Large intestine (tissue), 3 donors: ENCODE measurements at regions not wholly inside any gene's neighbourhood (a gene's known extent, or its start where the extent isn't known, plus 50 kb on each side); places are given as distances from the start of the nearest gene placed in this dataset.

Source experiments
- DNase-seq, 2 donors: peaks; one replicate each; pipeline versions ENCODE4 v3.0.0 to v3.0.0-alpha.2; 2013
- H3K27ac ChIP-seq: one replicate; pipeline ENCODE4 v1.5.1; 2013; ENCODE audit warnings: low read length
- H3K27me3 ChIP-seq: 2 replicates; pipeline ENCODE4 v1.6.1; 2013; ENCODE audit warnings: low read length; ENCODE audit not compliant: control insufficient read depth, insufficient read depth
- H3K36me3 ChIP-seq: 2 replicates; pipeline ENCODE4 v1.6.1; 2013; ENCODE audit warnings: low read length; ENCODE audit not compliant: control insufficient read depth, insufficient read depth
- H3K4me1 ChIP-seq: one replicate; pipeline ENCODE4 v1.6.1; 2013; ENCODE audit warnings: low read length; ENCODE audit not compliant: control insufficient read depth, insufficient read depth
- H3K4me3 ChIP-seq: one replicate; pipeline ENCODE4 v1.5.1; 2013; ENCODE audit warnings: low read length
- H3K9me3 ChIP-seq: one replicate; pipeline ENCODE4 v1.6.1; 2013; ENCODE audit warnings: mild to moderate bottlenecking, low read depth, low read length, moderate library complexity; ENCODE audit not compliant: control insufficient read depth
- WGBS: methylation state at CpG from one replicate; pipeline ENCODE4 v1.1.5; 2013; ENCODE audit warnings: low lambda C conversion rate; ENCODE audit not compliant: insufficient coverage; 5-methylcytosine and 5-hydroxymethylcytosine counted together

DNA sequence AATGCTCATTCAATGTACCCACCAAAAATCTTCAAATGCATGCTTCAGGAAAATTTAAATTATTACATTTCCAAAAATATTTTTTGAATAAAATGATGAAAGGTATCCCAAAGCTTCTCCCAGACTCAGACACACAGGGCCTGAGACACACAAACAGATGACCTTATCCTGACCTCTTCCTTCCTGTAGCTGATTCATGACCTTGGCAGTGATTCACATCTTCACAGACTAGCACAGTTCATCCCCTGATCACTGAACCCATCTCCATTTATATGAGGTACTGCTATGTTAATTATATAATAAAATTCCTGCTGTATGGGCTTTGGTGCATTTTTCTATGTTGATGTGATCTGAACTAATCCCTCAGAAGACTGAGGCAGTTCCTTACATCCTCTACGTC lies 265.0 kb upstream of the GLI3 start:
- H3K27ac ChIP-seq = no peak overlapping the region
- no peaks in the 10 kb centered on the region for H3K4me1 ChIP-seq
- H3K4me3 ChIP-seq = no peak overlapping the region
- DNase-seq = no peak
- WGBS = no CpG with 5 or more reads among the region's 1 CpG
- no peaks in the 10 kb centered on the region for H3K36me3 ChIP-seq
- H3K27me3 ChIP-seq = no peaks in the 10 kb centered on the region
- H3K9me3 ChIP-seq = no peaks in the 10 kb centered on the region

DNA sequence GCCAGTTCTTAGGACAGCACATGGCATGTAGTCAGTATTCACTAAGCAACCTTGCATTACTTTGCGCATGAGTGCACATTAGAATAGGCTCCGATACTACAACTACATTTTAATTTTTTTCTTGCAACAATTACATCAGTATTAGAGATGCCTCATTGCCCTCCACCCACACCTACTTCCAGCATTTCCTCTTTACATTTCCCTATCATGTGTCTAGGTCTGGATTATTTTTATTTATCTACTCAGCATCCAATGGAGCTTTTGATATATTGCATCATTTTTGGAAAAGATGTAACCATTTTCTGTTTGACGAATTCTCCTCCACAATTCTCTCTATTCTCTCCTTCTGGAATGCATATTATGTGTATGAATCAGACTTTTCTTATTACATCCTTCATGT lies 258.2 kb upstream of the GLI3 start:
- 93% methylated on average over 2 of the region's 3 CpGs for WGBS
- no peak overlapping the region for H3K27ac ChIP-seq
- H3K27me3 ChIP-seq = peaks cover 22% of the 10 kb centered on the region
- no peak for DNase-seq
- no peaks in the 10 kb centered on the region for H3K9me3 ChIP-seq
- peaks cover 3% of the 10 kb centered on the region for H3K4me1 ChIP-seq
- H3K4me3 ChIP-seq = no peak overlapping the region
- H3K36me3 ChIP-seq = no peaks in the 10 kb centered on the region

DNA sequence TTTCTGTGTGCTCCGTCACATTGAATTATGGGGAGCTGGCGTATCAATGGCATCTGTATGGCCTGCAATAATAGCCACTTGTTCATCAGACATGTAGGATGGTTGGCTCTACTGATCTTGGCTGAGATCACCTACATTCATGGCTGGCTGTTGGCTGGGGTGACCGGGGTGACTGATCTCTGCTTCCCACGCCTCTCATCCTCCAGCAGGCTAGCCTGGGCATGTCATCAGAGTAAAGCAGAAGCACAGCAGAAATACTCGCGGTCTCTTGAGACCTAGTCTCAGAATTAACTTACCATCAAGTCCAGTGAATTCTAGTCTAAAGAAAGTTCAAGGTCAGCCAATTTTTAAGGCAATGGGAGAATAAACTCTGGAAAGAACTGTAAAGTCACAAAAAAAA lies 257.7 kb upstream of the GLI3 start:
- H3K27ac ChIP-seq = no peak overlapping the region
- H3K4me3 ChIP-seq = no peak overlapping the region
- peaks cover 3% of the 10 kb centered on the region for H3K4me1 ChIP-seq
- H3K27me3 ChIP-seq = peaks cover 22% of the 10 kb centered on the region
- DNase-seq = no peak
- no CpG with 5 or more reads among the region's 6 CpGs for WGBS
- H3K9me3 ChIP-seq = no peaks in the 10 kb centered on the region
- no peaks in the 10 kb centered on the region for H3K36me3 ChIP-seq

DNA sequence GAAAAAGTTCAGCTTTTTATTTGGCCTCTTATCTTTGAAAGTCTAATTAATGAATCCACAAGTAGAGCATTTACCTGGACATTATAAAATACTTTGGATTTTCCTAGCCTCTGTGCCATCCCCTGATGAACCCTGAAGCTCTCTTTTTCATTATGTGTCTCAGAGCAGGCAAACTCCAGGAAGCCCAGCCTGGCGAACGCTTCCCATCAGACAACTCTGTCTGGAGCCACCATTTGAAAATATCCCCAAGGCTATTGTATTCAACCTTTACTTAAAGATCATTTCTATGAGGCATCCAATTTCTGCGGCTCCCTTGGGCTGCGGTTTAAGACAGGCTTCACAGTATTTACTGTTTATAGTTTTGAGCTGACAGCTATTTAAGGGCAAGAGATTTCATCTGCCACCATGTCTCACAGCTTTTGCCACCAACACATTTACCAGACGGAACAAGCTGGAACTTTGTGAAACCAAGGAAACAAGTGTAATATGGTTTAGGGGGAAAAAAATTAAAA lies 257.2 kb upstream of the GLI3 start:
- Histone ChIP-seq H3K9me3 (no peaks in the 10 kb centered on the region), H3K27ac (no peak overlapping the region), H3K4me3 (no peak overlapping the region), H3K4me1 (peaks cover 3% of the 10 kb centered on the region), H3K36me3 (no peaks in the 10 kb centered on the region), H3K27me3 (peaks cover 22% of the 10 kb centered on the region)
- WGBS = no CpG with 5 or more reads among the region's 5 CpGs
- DNase-seq = no peak

DNA sequence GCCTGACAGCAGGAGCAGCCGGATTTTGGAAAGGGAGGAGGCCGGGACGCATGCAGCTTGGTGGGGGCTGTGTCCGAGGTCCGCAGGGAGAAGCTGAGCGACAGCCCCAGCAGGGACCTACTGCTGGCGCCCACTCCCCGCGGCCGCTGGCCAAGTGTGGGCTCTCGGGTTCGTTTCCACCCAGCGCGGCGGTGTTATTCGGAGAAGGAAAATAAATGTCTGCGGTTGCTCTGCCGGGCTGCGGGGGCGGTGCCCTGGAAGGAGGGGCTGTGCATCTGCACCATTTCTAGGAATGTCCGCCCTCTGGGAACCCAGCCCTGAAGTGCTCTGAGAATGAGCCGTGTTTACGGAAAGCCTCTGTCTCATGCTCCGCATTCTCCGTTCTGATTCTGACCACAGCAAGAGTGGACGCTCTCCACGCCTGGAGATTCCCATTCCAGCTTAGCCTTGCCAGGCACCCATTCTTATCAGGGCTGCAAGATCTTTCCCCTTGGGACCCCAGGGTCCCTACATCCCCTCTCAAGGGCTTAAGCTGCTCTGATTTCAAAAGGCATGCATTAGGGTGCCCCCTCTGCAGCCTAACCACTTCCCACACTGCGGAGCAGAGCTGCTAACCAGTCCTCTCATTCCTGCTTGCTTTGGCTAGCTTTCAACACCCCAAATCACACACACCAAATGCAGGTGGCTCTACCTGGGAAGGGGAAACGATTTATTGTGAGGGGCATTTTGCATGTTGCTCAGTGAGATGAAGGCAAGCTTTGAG lies 256.6 kb upstream of the GLI3 start:
- H3K27me3 ChIP-seq = peaks cover 22% of the 10 kb centered on the region
- peak overlapping the region; percentile 21 for H3K4me3 ChIP-seq
- DNase-seq = peak; percentile 38 to 54
- H3K9me3 ChIP-seq = no peaks in the 10 kb centered on the region
- no CpG with 5 or more reads among the region's 29 CpGs for WGBS
- H3K27ac ChIP-seq = no peak overlapping the region
- H3K36me3 ChIP-seq = no peaks in the 10 kb centered on the region
- H3K4me1 ChIP-seq = peaks cover 3% of the 10 kb centered on the region

DNA sequence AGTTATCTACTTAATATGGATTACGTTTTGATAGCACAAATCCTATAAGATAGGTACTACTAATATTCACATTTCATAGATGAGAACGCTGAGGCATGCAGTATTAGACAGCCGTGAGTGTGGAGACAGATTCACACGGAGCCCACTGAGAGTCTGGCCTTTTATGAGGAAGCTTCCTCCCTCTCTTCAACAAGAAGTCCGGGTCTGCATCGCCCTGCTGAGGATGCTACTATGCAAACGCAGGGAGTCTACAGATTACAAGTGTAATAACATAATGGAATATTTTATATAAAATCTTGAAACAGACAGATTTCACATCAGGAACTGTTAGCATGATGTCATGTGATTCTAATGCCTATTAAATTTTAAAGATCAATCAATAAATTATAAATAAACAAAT lies 255.9 kb upstream of the GLI3 start:
- Histone ChIP-seq H3K27me3 (peaks cover 22% of the 10 kb centered on the region), H3K36me3 (no peaks in the 10 kb centered on the region), H3K27ac (no peak overlapping the region), H3K9me3 (no peaks in the 10 kb centered on the region), H3K4me3 (no peak overlapping the region), H3K4me1 (peaks cover 3% of the 10 kb centered on the region)
- no CpG with 5 or more reads among the region's 7 CpGs for WGBS
- no peak for DNase-seq

DNA sequence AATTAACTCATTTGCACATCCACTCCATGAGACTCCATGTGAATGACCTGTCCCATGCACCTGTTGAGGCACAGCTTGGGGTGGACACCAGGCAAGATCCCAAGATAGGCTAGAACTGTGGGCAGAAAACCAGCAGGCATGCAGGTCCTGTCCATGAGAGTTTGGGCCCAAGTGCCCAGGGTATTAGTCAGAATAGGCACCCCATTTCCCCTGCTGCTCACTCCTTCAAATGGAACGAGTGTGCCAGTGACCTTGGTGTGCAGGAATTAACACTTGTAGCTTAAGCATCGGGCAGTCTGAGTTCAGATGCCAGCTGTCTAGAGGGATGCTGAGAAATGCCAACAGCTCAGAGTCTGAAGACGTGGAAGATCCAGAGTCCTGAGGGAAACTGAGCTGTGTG lies 254.1 kb upstream of the GLI3 start:
- H3K9me3 ChIP-seq = no peaks in the 10 kb centered on the region
- H3K27ac ChIP-seq = no peak overlapping the region
- WGBS = no CpG with 5 or more reads among the region's 3 CpGs
- no peak for DNase-seq
- no peak overlapping the region for H3K4me3 ChIP-seq
- H3K27me3 ChIP-seq = peaks cover 22% of the 10 kb centered on the region
- no peaks in the 10 kb centered on the region for H3K36me3 ChIP-seq
- peaks cover 3% of the 10 kb centered on the region for H3K4me1 ChIP-seq

DNA sequence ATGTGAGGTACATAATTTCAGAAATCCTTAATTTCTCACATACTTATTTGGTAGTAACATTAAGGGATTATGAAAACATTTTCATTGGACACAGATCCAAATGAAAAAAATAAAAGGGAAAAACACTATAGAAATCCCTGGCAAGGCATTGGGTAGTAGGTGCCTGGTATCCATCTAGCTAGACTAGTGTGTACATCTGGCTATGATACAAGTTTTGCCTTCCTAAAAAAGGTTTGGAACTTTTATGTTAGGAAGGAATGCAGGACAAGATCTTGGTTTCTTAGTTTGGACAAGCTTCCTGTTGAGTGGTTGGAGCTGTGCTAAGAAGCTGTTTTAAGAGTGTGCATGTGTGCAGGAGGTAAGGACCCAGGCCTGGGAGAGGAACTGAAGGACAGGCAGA lies 252.3 kb upstream of the GLI3 start:
- Histone ChIP-seq H3K4me3 (no peak overlapping the region), H3K36me3 (no peaks in the 10 kb centered on the region), H3K27me3 (peaks cover 14% of the 10 kb centered on the region), H3K27ac (no peak overlapping the region), H3K9me3 (no peaks in the 10 kb centered on the region), H3K4me1 (peaks cover 3% of the 10 kb centered on the region)
- DNase-seq = no peak

DNA sequence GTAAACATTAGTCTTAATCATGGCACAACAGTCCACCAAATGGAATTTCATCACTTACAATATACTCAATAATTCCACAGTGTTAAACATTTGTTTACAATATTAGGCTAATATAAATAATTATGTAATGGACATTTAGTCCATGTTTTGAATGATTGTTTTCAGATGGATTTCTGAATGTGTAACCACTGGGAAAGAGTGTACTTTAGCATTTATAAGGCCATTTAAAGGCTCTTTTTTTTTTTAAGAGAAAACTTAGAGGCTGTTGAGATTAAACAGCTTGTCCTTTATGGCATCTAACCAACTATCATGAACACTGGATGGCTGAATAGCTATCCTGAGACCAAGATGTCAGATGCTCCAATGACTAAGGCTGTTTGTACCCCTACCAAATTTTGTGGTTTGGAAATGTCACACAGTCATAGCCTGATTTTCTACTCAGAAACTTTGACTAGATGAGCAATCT lies 248.3 kb upstream of the GLI3 start:
- no peak for DNase-seq
- Histone ChIP-seq H3K27me3 (no peaks in the 10 kb centered on the region), H3K4me1 (no peaks in the 10 kb centered on the region), H3K4me3 (no peak overlapping the region), H3K9me3 (no peaks in the 10 kb centered on the region), H3K36me3 (no peaks in the 10 kb centered on the region), H3K27ac (no peak overlapping the region)

DNA sequence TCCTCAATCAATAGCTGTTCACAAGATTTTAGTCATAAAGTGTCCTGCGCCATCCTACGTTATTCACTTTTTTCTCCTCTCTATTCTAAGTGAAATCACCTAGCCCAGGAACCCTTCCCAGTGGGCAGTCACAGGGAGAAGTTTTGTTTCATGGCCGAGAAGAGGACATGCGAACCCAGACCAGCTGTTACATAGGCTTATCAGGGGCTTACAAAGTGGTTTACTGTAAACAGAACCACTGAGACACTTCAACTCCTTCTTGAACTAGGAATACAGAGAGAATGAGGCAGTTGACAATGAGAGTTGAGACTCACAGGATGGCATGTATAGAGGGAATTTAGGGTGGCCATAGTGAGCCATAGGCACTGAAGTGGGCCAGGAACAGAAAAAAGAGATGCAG lies 246.9 kb upstream of the GLI3 start:
- no peak for DNase-seq
- H3K27ac ChIP-seq = no peak overlapping the region
- no CpG with 5 or more reads among the region's 4 CpGs for WGBS
- no peaks in the 10 kb centered on the region for H3K4me1 ChIP-seq
- H3K4me3 ChIP-seq = no peak overlapping the region
- no peaks in the 10 kb centered on the region for H3K36me3 ChIP-seq
- H3K9me3 ChIP-seq = no peaks in the 10 kb centered on the region
- H3K27me3 ChIP-seq = no peaks in the 10 kb centered on the region
